ENCODE measurements at regions not wholly inside any gene's neighbourhood (a gene's known extent, or its start where the extent isn't known, plus 50 kb on each side); places are given as distances from the start of the nearest gene placed in this dataset.
"Not testable (repeated sequence)": the region's sequence is repeated elsewhere in the genome, so short reads cannot be mapped to it uniquely, and the experiment has no call there.

GRCh38 chrX:545452-545885 lies 85.1 kb upstream of the SHOX start:
- in situ Hi-C loops (cut with HindIII; ENCODE audit: low sequenced_read_pairs): no loop called here

- in situ Hi-C loops (cut with HindIII; ENCODE audit: low sequenced_read_pairs): no loop called here
These were observed 80.1 kb upstream of the SHOX start for GRCh38 chrX:550514-550913.

GRCh38 chrX:551306-551705 lies 79.3 kb upstream of the SHOX start:
- in situ Hi-C loops (cut with HindIII; ENCODE audit: low sequenced_read_pairs): no loop called here

- in situ Hi-C loops (cut with HindIII; ENCODE audit: low sequenced_read_pairs): no loop called here
These were observed 78.1 kb upstream of the SHOX start for GRCh38 chrX:552496-552895.

- in situ Hi-C loops (cut with HindIII; ENCODE audit: low sequenced_read_pairs): no loop called here
These were observed 76.3 kb upstream of the SHOX start for GRCh38 chrX:554271-554670.

GRCh38 chrX:555725-556666 lies 74.6 kb upstream of the SHOX start:
- in situ Hi-C loops (cut with HindIII; ENCODE audit: low sequenced_read_pairs): no loop called here

- in situ Hi-C loops (cut with HindIII; ENCODE audit: low sequenced_read_pairs): not testable (repeated sequence)
These were observed 73.0 kb upstream of the SHOX start for GRCh38 chrX:557601-558000.

- in situ Hi-C loops (cut with HindIII; ENCODE audit: low sequenced_read_pairs): not testable (repeated sequence)
These were observed 71.3 kb upstream of the SHOX start for GRCh38 chrX:559282-559681.

- in situ Hi-C loops (cut with HindIII; ENCODE audit: low sequenced_read_pairs): no loop called here
These were observed 62.7 kb upstream of the SHOX start for GRCh38 chrX:567891-568290.

GRCh38 chrX:568311-568710 lies 62.3 kb upstream of the SHOX start:
- in situ Hi-C loops (cut with HindIII; ENCODE audit: low sequenced_read_pairs): no loop called here

GRCh38 chrX:572538-573124 lies 58.0 kb upstream of the SHOX start:
- in situ Hi-C loops (cut with HindIII; ENCODE audit: low sequenced_read_pairs): no loop called here

GRCh38 chrX:574251-574650 lies 56.3 kb upstream of the SHOX start:
- in situ Hi-C loops (cut with HindIII; ENCODE audit: low sequenced_read_pairs): no loop called here

GRCh38 chrX:574830-575229 lies 55.8 kb upstream of the SHOX start:
- in situ Hi-C loops (cut with HindIII; ENCODE audit: low sequenced_read_pairs): no loop called here

GRCh38 chrX:576904-577560 lies 53.6 kb upstream of the SHOX start:
- in situ Hi-C loops (cut with HindIII; ENCODE audit: low sequenced_read_pairs): no loop called here

- in situ Hi-C loops (cut with HindIII; ENCODE audit: low sequenced_read_pairs): no loop called here
These were observed 52.1 kb upstream of the SHOX start for GRCh38 chrX:578531-578930.

- in situ Hi-C loops (cut with HindIII; ENCODE audit: low sequenced_read_pairs): no loop called here
These were observed 50.6 kb upstream of the SHOX start for GRCh38 chrX:580030-580429.

All from endothelial cell of hepatic sinusoid (primary cell).